Stomach (tissue), 8 donors: ENCODE measurements at regions not wholly inside any gene's neighbourhood (a gene's known extent, or its start where the extent isn't known, plus 50 kb on each side); places are given as distances from the start of the nearest gene placed in this dataset.
"Not testable (repeated sequence)": the region's sequence is repeated elsewhere in the genome, so short reads cannot be mapped to it uniquely, and the experiment has no call there.

Experiments
- DNase-seq, 2 donors: peaks; one replicate each; pipeline versions ENCODE4 v3.0.0 to v3.0.0-alpha.2; 2013 to 2019
- H3K27ac ChIP-seq, 5 donors: fragments of 200-600 bp in 4 of 5; sonication (generic) in 4 of 5; one replicate each; pipeline ENCODE4 v1.5.1; 2013 to 2019; ENCODE audit warnings: mild to moderate bottlenecking in 1 of 5, moderate library complexity in 1 of 5
- H3K27me3 ChIP-seq, 3 donors: fragments of 200-600 bp; sonication (generic); one replicate each; pipeline ENCODE4 v1.5.1; 2017 to 2019; ENCODE audit warnings: mixed run types in 1 of 3
- H3K36me3 ChIP-seq, 4 donors: fragments of 200-600 bp; sonication (generic); 1 replicate in 3 of 4; 2 replicates in 1 of 4; pipeline ENCODE4 v1.5.1; 2016 to 2019
- H3K4me1 ChIP-seq, 4 donors: fragments of 200-600 bp; sonication (generic); one replicate each; pipeline ENCODE4 v1.5.1; 2016 to 2019
- H3K4me3 ChIP-seq, 4 donors: fragments of 200-600 bp; sonication (generic) in 3 of 4; one replicate each; pipeline ENCODE4 v1.5.1; 2016 to 2019; ENCODE audit warnings: mild to moderate bottlenecking in 1 of 4
- H3K9me3 ChIP-seq, 4 donors: fragments of 200-600 bp; sonication (generic); one replicate each; pipeline ENCODE4 v1.5.1; 2016 to 2019
- EP300 ChIP-seq: sonication (generic); formaldehyde crosslinking; IDR thresholded peaks from one replicate; pipeline ENCODE4 v1.6.1; 2017; ENCODE audit warnings: antibody characterized with exemption
- POLR2A ChIP-seq, 4 donors: fragments of 450-650 bp; IDR thresholded peaks; one replicate each; pipeline ENCODE4 v1.6.1; 2016; ENCODE audit warnings: antibody characterized with exemption in 4 of 4, control low read depth in 2 of 4, mild to moderate bottlenecking in 1 of 4, moderate library complexity in 1 of 4
- POLR2AphosphoS5 ChIP-seq, 3 donors: sonication (generic); formaldehyde crosslinking; IDR thresholded peaks; one replicate each; pipeline ENCODE4 v1.6.1; 2016; ENCODE audit warnings: antibody characterized with exemption in 3 of 3
- WGBS, 5 donors: extraction: QIAGEN DNeasy Blood & Tissue Kit in 3 of 5; methylation state at CpG; one replicate each; pipeline versions ENCODE4 v1.1.5 to v1.1.7; 2013 to 2018; 5-methylcytosine and 5-hydroxymethylcytosine counted together
- intact Hi-C: fragments of 100-400 bp; cut with DNase I; formaldehyde crosslinking; loops from one replicate; pipeline ENCODE4 v1.15.1; 2023; ENCODE audit warnings: low total_unique reads
- TF ChIP-seq, protein P1 (sequence below), 7 experiments: fragments of 450-650 bp in 4 of 7; fragments of 200-600 bp in 3 of 7; sonication (generic) in 3 of 7; IDR thresholded peaks; one replicate each; pipeline ENCODE4 v1.5.1; 2016 to 2019; ENCODE audit warnings: antibody characterized with exemption in 7 of 7, control low read depth in 2 of 7, mild to moderate bottlenecking in 1 of 7
- donor health status: healthy with polysubstance abuse.
- donor health status: Bipolar disorder and iron deficiency.
- donor health status: healthy.

DNA sequence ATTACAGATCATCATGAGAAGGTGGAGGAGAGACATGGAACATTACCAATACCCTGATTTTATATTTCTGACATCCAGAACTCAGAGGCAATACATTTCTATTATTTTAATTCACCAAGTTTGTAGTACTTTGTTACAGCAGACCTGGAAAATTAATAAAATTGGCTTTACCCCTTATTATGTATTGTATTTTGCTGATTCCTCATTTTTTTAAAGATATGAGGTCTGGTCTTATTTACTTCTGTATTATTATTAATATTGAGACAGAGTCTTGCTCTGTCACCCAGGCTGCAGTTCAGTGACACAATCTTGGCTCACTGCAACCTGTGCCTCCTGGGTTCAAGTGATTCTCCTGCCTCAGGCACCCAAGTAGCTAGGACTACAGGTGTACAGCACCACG lies 357.3 kb upstream of the TECRL start:
- TF ChIP-seq POLR2A (IDR thresholded peaks at IDR 0.05): no peak
- TF ChIP-seq, protein P1, sequence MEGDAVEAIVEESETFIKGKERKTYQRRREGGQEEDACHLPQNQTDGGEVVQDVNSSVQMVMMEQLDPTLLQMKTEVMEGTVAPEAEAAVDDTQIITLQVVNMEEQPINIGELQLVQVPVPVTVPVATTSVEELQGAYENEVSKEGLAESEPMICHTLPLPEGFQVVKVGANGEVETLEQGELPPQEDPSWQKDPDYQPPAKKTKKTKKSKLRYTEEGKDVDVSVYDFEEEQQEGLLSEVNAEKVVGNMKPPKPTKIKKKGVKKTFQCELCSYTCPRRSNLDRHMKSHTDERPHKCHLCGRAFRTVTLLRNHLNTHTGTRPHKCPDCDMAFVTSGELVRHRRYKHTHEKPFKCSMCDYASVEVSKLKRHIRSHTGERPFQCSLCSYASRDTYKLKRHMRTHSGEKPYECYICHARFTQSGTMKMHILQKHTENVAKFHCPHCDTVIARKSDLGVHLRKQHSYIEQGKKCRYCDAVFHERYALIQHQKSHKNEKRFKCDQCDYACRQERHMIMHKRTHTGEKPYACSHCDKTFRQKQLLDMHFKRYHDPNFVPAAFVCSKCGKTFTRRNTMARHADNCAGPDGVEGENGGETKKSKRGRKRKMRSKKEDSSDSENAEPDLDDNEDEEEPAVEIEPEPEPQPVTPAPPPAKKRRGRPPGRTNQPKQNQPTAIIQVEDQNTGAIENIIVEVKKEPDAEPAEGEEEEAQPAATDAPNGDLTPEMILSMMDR (IDR thresholded peaks at IDR 0.05): no peak
- TF ChIP-seq POLR2AphosphoS5 (IDR thresholded peaks at IDR 0.05): no peak
- TF ChIP-seq EP300: no peak
- Histone ChIP-seq H3K4me1 (no peaks in the 10 kb centered on the region), H3K27me3 (no peaks in the 10 kb centered on the region), H3K9me3 (no peaks in the 10 kb centered on the region), H3K27ac (no peak overlapping the region), H3K4me3 (no peak overlapping the region), H3K36me3 (no peaks in the 10 kb centered on the region)
- intact Hi-C loops: no loop called here
- no peak for DNase-seq
- WGBS, 5 donors: 61 to 83% (median 69%) methylated on average over 1 of the region's 1 CpG

DNA sequence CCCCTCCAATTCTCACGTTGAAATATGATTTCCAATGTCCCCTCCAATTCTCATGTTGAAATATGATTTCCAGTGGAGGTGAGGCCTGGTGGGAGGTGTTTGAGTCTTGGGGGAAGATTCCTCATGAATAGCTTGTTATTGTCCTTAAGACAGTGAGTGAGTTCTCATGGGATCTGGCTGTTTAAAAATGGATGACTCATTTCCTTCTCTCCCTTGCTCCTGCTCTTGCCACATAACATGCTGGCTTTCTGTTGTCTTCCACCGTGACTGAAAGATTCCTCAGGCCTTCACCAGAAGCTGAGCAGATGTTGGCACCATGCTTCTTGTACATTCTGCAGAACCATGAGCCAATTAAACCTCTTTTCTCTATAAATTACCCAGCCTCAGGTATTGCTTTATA lies 346.8 kb upstream of the TECRL start:
- no peaks in the 10 kb centered on the region for H3K4me1 ChIP-seq
- intact Hi-C loops: no loop called here
- H3K27ac ChIP-seq: no peak overlapping the region
- no peak for TF ChIP-seq POLR2AphosphoS5 (IDR thresholded peaks at IDR 0.05)
- TF ChIP-seq EP300: no peak
- TF ChIP-seq POLR2A (IDR thresholded peaks at IDR 0.05): no peak
- TF ChIP-seq, protein P1 (IDR thresholded peaks at IDR 0.05): no peak
- H3K27me3 ChIP-seq: no peaks in the 10 kb centered on the region
- H3K4me3 ChIP-seq: no peak overlapping the region
- H3K9me3 ChIP-seq: peaks cover 0 to 8% (median 4%) of the 10 kb centered on the region in 4 donors
- H3K36me3 ChIP-seq: no peaks in the 10 kb centered on the region
- 18 to 27% (median 25%) methylated on average over 2 of the region's 2 CpGs for WGBS, 5 donors
- DNase-seq: no peak

DNA sequence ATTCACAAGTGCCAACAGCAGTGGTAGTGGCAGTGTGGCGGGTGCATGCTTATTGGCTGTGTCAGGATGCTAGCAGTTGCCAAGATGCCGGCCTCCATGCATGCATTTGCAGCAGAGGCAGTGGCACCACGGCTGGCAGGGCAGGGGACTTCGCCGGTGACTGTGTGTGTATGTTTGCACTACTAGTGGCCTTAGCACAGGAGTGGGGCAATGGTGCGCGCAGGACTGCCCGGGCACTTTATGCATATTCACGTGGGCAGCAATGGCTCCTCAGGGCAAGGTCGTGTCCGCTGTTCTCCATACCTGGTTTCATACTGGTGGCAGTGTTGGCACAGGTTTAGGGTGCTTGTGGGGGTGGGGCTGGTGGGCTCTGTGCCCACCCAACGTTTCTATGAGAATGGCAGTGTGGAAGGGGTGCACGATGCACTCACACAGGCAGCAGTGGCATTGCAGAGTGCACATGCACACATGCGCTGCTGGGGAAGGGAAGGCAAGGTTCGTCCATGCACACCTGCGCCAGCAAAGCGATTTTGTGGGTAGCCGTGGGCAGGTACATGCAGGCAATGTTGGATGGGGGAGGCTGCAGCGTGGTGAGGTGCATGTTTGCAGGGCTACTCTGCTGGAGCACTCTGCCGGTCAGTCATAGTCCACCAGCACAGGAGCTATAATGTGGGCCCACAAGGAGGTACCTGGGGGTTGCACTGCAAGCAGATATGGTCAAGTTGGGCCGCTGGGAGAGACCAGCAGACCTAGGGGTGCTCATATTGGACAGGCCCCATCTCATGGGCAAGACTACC lies 338.9 kb upstream of the TECRL start:
- TF ChIP-seq, protein P1 (IDR thresholded peaks at IDR 0.05): no peak
- TF ChIP-seq POLR2AphosphoS5 (IDR thresholded peaks at IDR 0.05): no peak
- no peak for TF ChIP-seq POLR2A (IDR thresholded peaks at IDR 0.05)
- no peak for TF ChIP-seq EP300
- Histone ChIP-seq H3K4me3 (no peak overlapping the region), H3K36me3 (no peaks in the 10 kb centered on the region), H3K27ac (no peak overlapping the region), H3K4me1 (no peaks in the 10 kb centered on the region), H3K27me3 (no peaks in the 10 kb centered on the region), H3K9me3 (peaks cover 0 to 3% (median 0%) of the 10 kb centered on the region in 4 donors)
- no peak for DNase-seq
- 76 to 90% (median 84%) methylated on average over 16 to 21 of the region's 21 CpGs for WGBS, 5 donors
- intact Hi-C loops: no loop called here

DNA sequence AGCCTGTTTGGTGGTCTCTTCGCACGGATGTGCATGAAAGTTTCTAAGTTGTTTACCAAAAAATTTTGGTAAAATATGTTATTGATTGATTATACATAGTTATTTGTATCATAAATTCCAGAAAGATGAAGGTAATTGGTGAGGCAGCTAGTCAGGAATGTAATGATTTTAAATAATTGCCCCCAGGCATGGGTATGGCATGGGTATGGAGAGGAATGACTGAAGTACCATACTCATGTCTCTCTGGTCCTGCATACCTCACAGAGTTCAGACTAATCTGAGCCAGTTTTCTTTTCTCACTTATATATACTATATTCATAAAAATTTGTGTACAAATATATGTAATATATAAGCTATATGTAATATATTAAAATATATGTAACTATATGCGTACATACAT lies 329.0 kb upstream of the TECRL start:
- H3K36me3 ChIP-seq: no peaks in the 10 kb centered on the region
- TF ChIP-seq POLR2A (IDR thresholded peaks at IDR 0.05) (no peak), EP300 (no peak), POLR2AphosphoS5 (IDR thresholded peaks at IDR 0.05) (no peak)
- TF ChIP-seq, protein P1 (IDR thresholded peaks at IDR 0.05): no peak
- H3K4me3 ChIP-seq: no peak overlapping the region
- intact Hi-C loops: no loop called here
- WGBS, 5 donors: 85 to 92% (median 91%) methylated on average over 3 of the region's 3 CpGs
- DNase-seq: no peak
- no peaks in the 10 kb centered on the region for H3K27me3 ChIP-seq
- no peaks in the 10 kb centered on the region for H3K4me1 ChIP-seq
- no peak overlapping the region for H3K27ac ChIP-seq
- H3K9me3 ChIP-seq: no peaks in the 10 kb centered on the region

DNA sequence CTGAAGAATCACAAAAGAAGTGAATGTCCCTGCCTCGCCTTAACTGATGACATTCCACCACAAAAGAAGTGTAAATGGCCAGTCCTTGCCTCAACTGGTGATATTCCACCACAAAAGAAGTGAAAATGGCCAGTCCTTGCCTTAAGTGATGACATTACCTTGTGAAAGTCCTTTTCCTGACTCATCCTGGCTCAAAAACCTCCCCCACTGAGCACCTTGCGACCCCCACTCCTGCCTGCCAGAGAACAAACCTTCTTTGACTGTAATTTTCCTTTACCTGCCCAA lies 328.5 kb upstream of the TECRL start:
- DNase-seq, H3K27me3 ChIP-seq, H3K4me3 ChIP-seq, H3K27ac ChIP-seq, H3K36me3 ChIP-seq, intact Hi-C loops, H3K4me1 ChIP-seq, H3K9me3 ChIP-seq: not testable (repeated sequence)
- 37 to 56% (median 53%) methylated on average over 2 of the region's 2 CpGs for WGBS, 5 donors
